Glutamatergic neuron (in vitro differentiated cells): ENCODE measurements at regions not wholly inside any gene's neighbourhood (a gene's known extent, or its start where the extent isn't known, plus 50 kb on each side); places are given as distances from the start of the nearest gene placed in this dataset.

Source experiments
- DNase-seq: peaks from one replicate; pipeline ENCODE4 v3.0.0; 2022
- H3K27ac Mint-ChIP-seq: one replicate; pipeline ENCODE4 v1.8.0; 2020; ENCODE audit warnings: mild to moderate bottlenecking, mixed read lengths, inconsistent platforms; ENCODE audit not compliant: unreplicated experiment
- H3K27me3 Mint-ChIP-seq: one replicate; pipeline ENCODE4 v1.8.0; 2020; ENCODE audit warnings: mild to moderate bottlenecking, moderate library complexity, mixed read lengths, inconsistent platforms; ENCODE audit not compliant: unreplicated experiment
- H3K36me3 Mint-ChIP-seq: one replicate; pipeline ENCODE4 v1.8.0; 2020; ENCODE audit warnings: mild to moderate bottlenecking, mixed read lengths, inconsistent platforms; ENCODE audit not compliant: unreplicated experiment
- H3K4me1 Mint-ChIP-seq: one replicate; pipeline ENCODE4 v1.8.0; 2020; ENCODE audit warnings: mild to moderate bottlenecking, low read depth, mixed read lengths, inconsistent platforms; ENCODE audit not compliant: unreplicated experiment
- H3K4me3 Mint-ChIP-seq: one replicate; pipeline ENCODE4 v1.8.0; 2020; ENCODE audit warnings: mild to moderate bottlenecking, mixed read lengths, inconsistent platforms; ENCODE audit not compliant: unreplicated experiment
- H3K9me3 Mint-ChIP-seq: one replicate; pipeline ENCODE4 v1.8.0; 2020; ENCODE audit warnings: mild to moderate bottlenecking, moderate library complexity, mixed read lengths, inconsistent platforms; ENCODE audit not compliant: unreplicated experiment
- CTCF ChIP-seq: fragments of 200-600 bp; sonication (generic); IDR thresholded peaks from one replicate; pipeline ENCODE4 v1.5.0; 2021; ENCODE audit not compliant: partially characterized antibody, unreplicated experiment

GRCh38 chr3:186411994-186412393 is 50.0 kb upstream of the DGKG start:
- Mint-ChIP-seq H3K4me3 (no peak overlapping the region), H3K4me1 (peaks cover 16% of the 10 kb centered on the region), H3K27ac (no peak overlapping the region), H3K27me3 (peaks cover 2% of the 10 kb centered on the region), H3K36me3 (no peaks in the 10 kb centered on the region), H3K9me3 (peaks cover 3% of the 10 kb centered on the region)
- no peak for TF ChIP-seq CTCF
- no peak for DNase-seq
